ENCODE measurements at regions not wholly inside any gene's neighbourhood (a gene's known extent, or its start where the extent isn't known, plus 50 kb on each side); places are given as distances from the start of the nearest gene placed in this dataset.
"Not testable (repeated sequence)": the region's sequence is repeated elsewhere in the genome, so short reads cannot be mapped to it uniquely, and the experiment has no call there.

DNA sequence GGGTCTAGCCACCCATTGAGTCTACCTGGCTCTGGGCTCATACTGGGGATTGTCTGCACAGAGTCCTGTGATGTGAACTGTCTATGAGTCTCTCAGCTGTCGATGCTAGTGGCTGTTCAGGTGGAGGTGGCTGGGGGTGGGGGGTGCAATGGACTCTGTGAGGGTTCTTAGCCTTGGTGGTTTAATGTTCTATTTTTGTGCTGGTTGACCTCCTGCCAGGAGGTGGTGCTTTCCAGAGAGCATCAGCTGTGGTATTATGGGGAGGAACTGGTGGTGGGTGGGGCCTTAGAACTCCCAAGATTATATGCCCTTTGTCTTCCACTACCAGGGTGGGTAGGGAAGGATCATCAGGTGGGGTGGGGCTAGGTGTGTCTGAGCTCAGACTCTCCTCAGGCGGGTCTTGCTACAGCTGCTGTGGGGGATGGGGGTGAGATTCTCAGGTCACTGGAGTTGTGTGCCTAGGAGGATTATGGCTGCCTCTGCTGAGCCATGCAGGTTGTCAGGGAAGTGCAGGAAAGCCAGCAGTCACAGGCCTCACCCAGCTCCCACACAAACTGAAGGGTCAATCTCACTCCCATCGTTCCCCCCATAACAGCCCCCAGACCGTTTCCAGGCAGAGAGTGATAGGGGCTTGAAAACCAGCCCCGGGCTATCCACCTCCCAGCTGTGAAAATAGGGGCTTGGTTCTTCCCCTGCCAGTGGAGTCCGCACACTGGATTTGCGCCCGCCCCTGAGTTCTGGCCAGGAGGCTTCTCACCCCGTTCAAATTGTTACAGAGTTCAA is 104.0 kb upstream of the EPB41L4A start:
- not testable (repeated sequence) for TF ChIP-seq CTCF (IDR thresholded peaks at IDR 0.05; ENCODE audit: poor library complexity); EZH2 (IDR thresholded peaks at IDR 0.05; ENCODE audit: borderline replicate concordance); EZH2phosphoT487 (IDR thresholded peaks at IDR 0.05; ENCODE audit: low read depth, severe bottlenecking, unreplicated experiment)
